HCT116 (cell line): ENCODE measurements at regions not wholly inside any gene's neighbourhood (a gene's known extent, or its start where the extent isn't known, plus 50 kb on each side); places are given as distances from the start of the nearest gene placed in this dataset.

Experiments used
- ATAC-seq: fragments of 200-7000 bp; cut with Tn5 transposase; 2 replicates; pipeline ENCODE4 v1.9.1; 2020; ENCODE audit warnings: mild to moderate bottlenecking, moderate library complexity
- BruUV-seq: library from RNA; stranded (reverse); fragments of 400-500 nt; replicated peaks from 2 replicates; lab custom pipeline; 2021; lab: Mats Ljungman, UMichigan
- CTCF ChIA-PET: fragments of 300-600 bp; sonication (Branson Sonifier 250); formaldehyde crosslinking; loops from one replicate; lab custom pipeline; 2021; ENCODE audit warnings: antibody characterized with exemption; lab: Charles Lee
- POLR2A ChIA-PET: fragments of 300-600, 350-600 bp; sonication (Branson Sonifier 250); formaldehyde crosslinking; loops from one replicate; lab custom pipeline; 2021; ENCODE audit warnings: antibody characterized with exemption; lab: Charles Lee
- RAD21 ChIA-PET, 2 experiments: fragments of 300-600 bp; sonication (Branson Sonifier 250); formaldehyde crosslinking; loops; one replicate each; lab custom pipeline; 2023; ENCODE audit warnings: low total read pairs in 2 of 2; ENCODE audit not compliant: uncharacterized antibody in 2 of 2, unreplicated experiment in 2 of 2, low non-redundant PET in 1 of 2; lab: Charles Lee
- DNase-seq: peaks from one replicate; pipeline ENCODE4 v3.0.0-alpha.2; 2010; ENCODE audit warnings: low read depth, low spot score
- H2AFZ ChIP-seq: fragments of 200-600 bp; shearing (Covaris generic), sonication (generic); 2 replicates; pipeline ENCODE4 v1.6.1; 2017; ENCODE audit warnings: low read depth, mixed run types, mixed read lengths, antibody characterized with exemption, low read length; ENCODE audit not compliant: poor library complexity, severe bottlenecking
- H3K27ac ChIP-seq: 2 replicates; pipeline ENCODE4 v1.5.1; 2012; ENCODE audit warnings: low read depth, low read length
- H3K27me3 ChIP-seq: fragments of 200-600 bp; sonication (generic); 2 replicates; pipeline ENCODE4 v1.6.1; 2016; ENCODE audit warnings: mixed run types, low read length, mixed read lengths; ENCODE audit not compliant: insufficient read depth
- H3K36me3 ChIP-seq, 2 experiments: fragments of 200-500 bp in 1 of 2; fragments of 200-600 bp in 1 of 2; sonication (Bioruptor generic) in 1 of 2; sonication (generic) in 1 of 2; 2 replicates each; pipeline versions ENCODE4 v1.5.1 to v1.6.1; 2014 to 2016; ENCODE audit warnings: low read length in 2 of 2, inconsistent platforms in 1 of 2, mixed read lengths in 1 of 2, mixed run types in 1 of 2; ENCODE audit not compliant: insufficient read depth in 2 of 2, control insufficient read depth in 1 of 2
- H3K4me1 ChIP-seq, 2 experiments: fragments of 200-600 bp in 1 of 2; sonication (generic) in 1 of 2; 2 replicates each; pipeline versions ENCODE4 v1.5.1 to v1.6.1; 2012 to 2017; ENCODE audit warnings: low read length in 2 of 2, inconsistent platforms in 1 of 2, mild to moderate bottlenecking in 1 of 2, mixed read lengths in 1 of 2, mixed run types in 1 of 2, moderate library complexity in 1 of 2; ENCODE audit not compliant: insufficient read depth in 2 of 2, control insufficient read depth in 1 of 2
- H3K4me2 ChIP-seq: fragments of 200-600 bp; sonication (generic); 2 replicates; pipeline ENCODE4 v1.6.1; 2017; ENCODE audit warnings: mixed run types, low read length, mixed read lengths
- H3K4me3 ChIP-seq, 2 experiments: fragments of 200-600 bp in 1 of 2; sonication (generic) in 1 of 2; replicated peaks in 1 of 2; 2 replicates each; pipeline ENCODE4 v1.5.1; 2011 to 2016; ENCODE audit warnings: low read length in 2 of 2, control low read depth in 1 of 2, low read depth in 1 of 2, mild to moderate bottlenecking in 1 of 2, mixed read lengths in 1 of 2, mixed run types in 1 of 2
- H3K79me2 ChIP-seq: fragments of 200-600 bp; sonication (generic); 2 replicates; pipeline ENCODE4 v1.6.1; 2017; ENCODE audit warnings: mild to moderate bottlenecking, mixed run types, low read length, moderate library complexity, mixed read lengths; ENCODE audit not compliant: insufficient read depth
- H3K9ac ChIP-seq: fragments of 200-600 bp; sonication (generic); 2 replicates; pipeline ENCODE4 v1.6.1; 2016; ENCODE audit warnings: low read length, mixed read lengths
- H3K9me2 ChIP-seq: fragments of 200-600 bp; sonication (generic), shearing (Covaris generic); 2 replicates; pipeline ENCODE4 v1.6.1; 2017; ENCODE audit warnings: mixed run types, mild to moderate bottlenecking, moderate library complexity; ENCODE audit not compliant: insufficient read depth
- H3K9me3 ChIP-seq, 2 experiments: fragments of 200-500 bp in 1 of 2; fragments of 200-600 bp in 1 of 2; sonication (Bioruptor generic) in 1 of 2; sonication (generic) in 1 of 2; 2 replicates each; pipeline ENCODE4 v1.6.1; 2014 to 2017; ENCODE audit warnings: low read length in 2 of 2, mixed read lengths in 2 of 2, inconsistent platforms in 1 of 2, low read depth in 1 of 2, mild to moderate bottlenecking in 1 of 2, mixed run types in 1 of 2, moderate library complexity in 1 of 2; ENCODE audit not compliant: control insufficient read depth in 1 of 2, insufficient read depth in 1 of 2
- H4K20me1 ChIP-seq: fragments of 200-600 bp; sonication (generic), shearing (Covaris generic); 2 replicates; pipeline ENCODE4 v1.6.1; 2017; ENCODE audit warnings: mixed run types, mild to moderate bottlenecking, moderate library complexity; ENCODE audit not compliant: insufficient read depth
- CEBPB ChIP-seq: IDR thresholded peaks from 2 replicates; pipeline ENCODE4 v1.6.1; 2012; ENCODE audit warnings: low read depth
- FOSL1 ChIP-seq: IDR thresholded peaks from 2 replicates; pipeline ENCODE4 v1.6.1; 2012; ENCODE audit warnings: low read depth
- POLR2A ChIP-seq: IDR thresholded peaks from 2 replicates; pipeline ENCODE4 v1.7.0; 2011; ENCODE audit warnings: borderline replicate concordance; ENCODE audit not compliant: insufficient read depth, insufficient read length; ENCODE audit errors: extremely low read depth
- POLR2AphosphoS5 ChIP-seq: IDR thresholded peaks from 2 replicates; pipeline ENCODE4 v1.6.1; 2011; ENCODE audit warnings: mild to moderate bottlenecking, low read depth, low read length, moderate library complexity
- SP1 ChIP-seq: IDR thresholded peaks from 2 replicates; pipeline ENCODE4 v1.6.1; 2012; ENCODE audit warnings: low read depth
- SRF ChIP-seq: IDR thresholded peaks from 2 replicates; pipeline ENCODE4 v1.6.1; 2012; ENCODE audit warnings: low read depth
- ZFX ChIP-seq: fragments of 450-650 bp; IDR thresholded peaks from 2 replicates; pipeline ENCODE4 v1.6.1; 2017
- intact Hi-C: fragments of 100-400 bp; cut with micrococcal nuclease; formaldehyde crosslinking; loops from 2 replicates; pipeline ENCODE4 v1.10.0; 2022
- TF ChIP-seq, protein P1 (sequence below), 3 experiments: fragments of 200-600 bp in 1 of 3; sonication (generic) in 1 of 3; IDR thresholded peaks in 2 of 3; conservative IDR thresholded peaks in 1 of 3; 2 replicates each; pipeline ENCODE4 v1.5.1; 2012 to 2017; ENCODE audit warnings: low read depth in 2 of 3, low read length in 2 of 3, antibody characterized with exemption in 1 of 3, borderline replicate concordance in 1 of 3, control low read depth in 1 of 3, mild to moderate bottlenecking in 1 of 3, mixed read lengths in 1 of 3, mixed run types in 1 of 3, moderate library complexity in 1 of 3; ENCODE audit not compliant: insufficient read depth in 1 of 3
- TF ChIP-seq, protein P2 (sequence below): IDR thresholded peaks from 2 replicates; pipeline ENCODE4 v1.6.1; 2012
- TF ChIP-seq, protein P3 (sequence below): IDR thresholded peaks from 2 replicates; pipeline ENCODE4 v1.6.1; 2012
- TF ChIP-seq, protein P4 (sequence below): IDR thresholded peaks from 2 replicates; pipeline ENCODE4 v1.6.1; 2012; ENCODE audit warnings: low read depth
- TF ChIP-seq, protein P5 (sequence below): IDR thresholded peaks from 2 replicates; pipeline ENCODE4 v1.6.1; 2011; ENCODE audit warnings: mild to moderate bottlenecking, low read length, moderate library complexity; ENCODE audit not compliant: insufficient replicate concordance; ENCODE audit errors: extremely low read depth

DNA sequence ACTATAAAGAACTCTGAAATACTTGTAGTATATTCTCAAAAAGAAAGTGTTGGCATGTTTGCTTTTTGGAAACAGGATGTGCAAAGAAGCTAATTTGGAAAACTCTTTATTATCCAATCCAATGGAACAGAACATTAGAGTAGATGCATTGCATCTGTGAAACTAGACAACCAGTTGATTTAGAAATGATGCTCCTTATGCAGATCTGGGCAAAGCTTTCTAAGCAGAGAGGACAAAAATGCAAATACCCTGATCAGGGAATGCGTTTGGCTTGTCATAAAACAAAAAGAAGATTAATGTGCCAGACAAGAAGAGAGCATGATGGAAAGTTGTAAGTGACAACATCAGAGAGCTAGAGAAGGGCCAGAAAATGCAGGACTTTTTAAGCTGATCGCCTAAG, 142.3 kb downstream of the RCHY1 start:
- ChIA-PET RAD21 (no interaction called here), POLR2A (no interaction called here), CTCF (no interaction called here)
- intact Hi-C loops: no loop called here
- no peaks in the 10 kb centered on the region for H3K9me3 ChIP-seq
- no peak overlapping the region for H3K9ac ChIP-seq
- H3K36me3 ChIP-seq: no peaks in the 10 kb centered on the region
- no peak overlapping the region for H2AFZ ChIP-seq
- no peak for DNase-seq
- peaks cover 4% of the 10 kb centered on the region; the same call in 1 of the 2 replicates for H3K27me3 ChIP-seq
- no peak overlapping the region for H3K4me3 ChIP-seq
- H3K4me1 ChIP-seq: no peaks in the 10 kb centered on the region
- ATAC-seq: no peak
- BruUV-seq: no TSS peak
- H3K79me2 ChIP-seq: no peaks in the 10 kb centered on the region
- H3K27ac ChIP-seq: no peak overlapping the region
- H3K9me2 ChIP-seq: no peaks in the 10 kb centered on the region
- TF ChIP-seq POLR2AphosphoS5 (no peak), SP1 (no peak), ZFX (no peak), SRF (no peak), POLR2A (no peak), CEBPB (no peak), FOSL1 (no peak)
- TF ChIP-seq, protein P1, sequence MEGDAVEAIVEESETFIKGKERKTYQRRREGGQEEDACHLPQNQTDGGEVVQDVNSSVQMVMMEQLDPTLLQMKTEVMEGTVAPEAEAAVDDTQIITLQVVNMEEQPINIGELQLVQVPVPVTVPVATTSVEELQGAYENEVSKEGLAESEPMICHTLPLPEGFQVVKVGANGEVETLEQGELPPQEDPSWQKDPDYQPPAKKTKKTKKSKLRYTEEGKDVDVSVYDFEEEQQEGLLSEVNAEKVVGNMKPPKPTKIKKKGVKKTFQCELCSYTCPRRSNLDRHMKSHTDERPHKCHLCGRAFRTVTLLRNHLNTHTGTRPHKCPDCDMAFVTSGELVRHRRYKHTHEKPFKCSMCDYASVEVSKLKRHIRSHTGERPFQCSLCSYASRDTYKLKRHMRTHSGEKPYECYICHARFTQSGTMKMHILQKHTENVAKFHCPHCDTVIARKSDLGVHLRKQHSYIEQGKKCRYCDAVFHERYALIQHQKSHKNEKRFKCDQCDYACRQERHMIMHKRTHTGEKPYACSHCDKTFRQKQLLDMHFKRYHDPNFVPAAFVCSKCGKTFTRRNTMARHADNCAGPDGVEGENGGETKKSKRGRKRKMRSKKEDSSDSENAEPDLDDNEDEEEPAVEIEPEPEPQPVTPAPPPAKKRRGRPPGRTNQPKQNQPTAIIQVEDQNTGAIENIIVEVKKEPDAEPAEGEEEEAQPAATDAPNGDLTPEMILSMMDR (IDR thresholded peaks at IDR 0.05 in 2 of 3, conservative IDR thresholded peaks at IDR 0.05 in 1 of 3; ENCODE audit: borderline replicate concordance in 1 of 3, insufficient read depth in 1 of 3, low read depth in 2 of 3, low read length in 2 of 3): no peak
- TF ChIP-seq, protein P2, sequence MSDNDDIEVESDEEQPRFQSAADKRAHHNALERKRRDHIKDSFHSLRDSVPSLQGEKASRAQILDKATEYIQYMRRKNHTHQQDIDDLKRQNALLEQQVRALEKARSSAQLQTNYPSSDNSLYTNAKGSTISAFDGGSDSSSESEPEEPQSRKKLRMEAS: no peak
- TF ChIP-seq, protein P3, sequence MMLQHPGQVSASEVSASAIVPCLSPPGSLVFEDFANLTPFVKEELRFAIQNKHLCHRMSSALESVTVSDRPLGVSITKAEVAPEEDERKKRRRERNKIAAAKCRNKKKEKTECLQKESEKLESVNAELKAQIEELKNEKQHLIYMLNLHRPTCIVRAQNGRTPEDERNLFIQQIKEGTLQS: no peak
- TF ChIP-seq, protein P4, sequence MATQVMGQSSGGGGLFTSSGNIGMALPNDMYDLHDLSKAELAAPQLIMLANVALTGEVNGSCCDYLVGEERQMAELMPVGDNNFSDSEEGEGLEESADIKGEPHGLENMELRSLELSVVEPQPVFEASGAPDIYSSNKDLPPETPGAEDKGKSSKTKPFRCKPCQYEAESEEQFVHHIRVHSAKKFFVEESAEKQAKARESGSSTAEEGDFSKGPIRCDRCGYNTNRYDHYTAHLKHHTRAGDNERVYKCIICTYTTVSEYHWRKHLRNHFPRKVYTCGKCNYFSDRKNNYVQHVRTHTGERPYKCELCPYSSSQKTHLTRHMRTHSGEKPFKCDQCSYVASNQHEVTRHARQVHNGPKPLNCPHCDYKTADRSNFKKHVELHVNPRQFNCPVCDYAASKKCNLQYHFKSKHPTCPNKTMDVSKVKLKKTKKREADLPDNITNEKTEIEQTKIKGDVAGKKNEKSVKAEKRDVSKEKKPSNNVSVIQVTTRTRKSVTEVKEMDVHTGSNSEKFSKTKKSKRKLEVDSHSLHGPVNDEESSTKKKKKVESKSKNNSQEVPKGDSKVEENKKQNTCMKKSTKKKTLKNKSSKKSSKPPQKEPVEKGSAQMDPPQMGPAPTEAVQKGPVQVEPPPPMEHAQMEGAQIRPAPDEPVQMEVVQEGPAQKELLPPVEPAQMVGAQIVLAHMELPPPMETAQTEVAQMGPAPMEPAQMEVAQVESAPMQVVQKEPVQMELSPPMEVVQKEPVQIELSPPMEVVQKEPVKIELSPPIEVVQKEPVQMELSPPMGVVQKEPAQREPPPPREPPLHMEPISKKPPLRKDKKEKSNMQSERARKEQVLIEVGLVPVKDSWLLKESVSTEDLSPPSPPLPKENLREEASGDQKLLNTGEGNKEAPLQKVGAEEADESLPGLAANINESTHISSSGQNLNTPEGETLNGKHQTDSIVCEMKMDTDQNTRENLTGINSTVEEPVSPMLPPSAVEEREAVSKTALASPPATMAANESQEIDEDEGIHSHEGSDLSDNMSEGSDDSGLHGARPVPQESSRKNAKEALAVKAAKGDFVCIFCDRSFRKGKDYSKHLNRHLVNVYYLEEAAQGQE: no peak
- TF ChIP-seq, protein P5, sequence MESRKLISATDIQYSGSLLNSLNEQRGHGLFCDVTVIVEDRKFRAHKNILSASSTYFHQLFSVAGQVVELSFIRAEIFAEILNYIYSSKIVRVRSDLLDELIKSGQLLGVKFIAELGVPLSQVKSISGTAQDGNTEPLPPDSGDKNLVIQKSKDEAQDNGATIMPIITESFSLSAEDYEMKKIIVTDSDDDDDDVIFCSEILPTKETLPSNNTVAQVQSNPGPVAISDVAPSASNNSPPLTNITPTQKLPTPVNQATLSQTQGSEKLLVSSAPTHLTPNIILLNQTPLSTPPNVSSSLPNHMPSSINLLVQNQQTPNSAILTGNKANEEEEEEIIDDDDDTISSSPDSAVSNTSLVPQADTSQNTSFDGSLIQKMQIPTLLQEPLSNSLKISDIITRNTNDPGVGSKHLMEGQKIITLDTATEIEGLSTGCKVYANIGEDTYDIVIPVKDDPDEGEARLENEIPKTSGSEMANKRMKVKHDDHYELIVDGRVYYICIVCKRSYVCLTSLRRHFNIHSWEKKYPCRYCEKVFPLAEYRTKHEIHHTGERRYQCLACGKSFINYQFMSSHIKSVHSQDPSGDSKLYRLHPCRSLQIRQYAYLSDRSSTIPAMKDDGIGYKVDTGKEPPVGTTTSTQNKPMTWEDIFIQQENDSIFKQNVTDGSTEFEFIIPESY: no peak
- no peaks in the 10 kb centered on the region for H4K20me1 ChIP-seq
- no peak overlapping the region for H3K4me2 ChIP-seq
